GM13976 (cell line): ENCODE measurements at regions not wholly inside any gene's neighbourhood (a gene's known extent, or its start where the extent isn't known, plus 50 kb on each side); places are given as distances from the start of the nearest gene placed in this dataset.

Source experiments
- DNase-seq: peaks from one replicate; pipeline ENCODE4 v3.0.0; 2012; ENCODE audit warnings: low spot score
- in situ Hi-C: fragments of 300-500 bp; cut with MboI; formaldehyde crosslinking; loops from one replicate; pipeline ENCODE4 v1.12.0; 2022; ENCODE audit warnings: low sequenced_read_pairs, mixed read lengths, inconsistent platforms; ENCODE audit not compliant: unreplicated experiment
- TF ChIP-seq, protein P1 (sequence below): IDR thresholded peaks from 2 replicates; pipeline ENCODE4 v1.5.1; 2012; ENCODE audit warnings: borderline replicate concordance, mild to moderate bottlenecking; ENCODE audit not compliant: insufficient read depth; ENCODE audit errors: extremely low read depth, missing control alignments, control extremely low read depth

DNA sequence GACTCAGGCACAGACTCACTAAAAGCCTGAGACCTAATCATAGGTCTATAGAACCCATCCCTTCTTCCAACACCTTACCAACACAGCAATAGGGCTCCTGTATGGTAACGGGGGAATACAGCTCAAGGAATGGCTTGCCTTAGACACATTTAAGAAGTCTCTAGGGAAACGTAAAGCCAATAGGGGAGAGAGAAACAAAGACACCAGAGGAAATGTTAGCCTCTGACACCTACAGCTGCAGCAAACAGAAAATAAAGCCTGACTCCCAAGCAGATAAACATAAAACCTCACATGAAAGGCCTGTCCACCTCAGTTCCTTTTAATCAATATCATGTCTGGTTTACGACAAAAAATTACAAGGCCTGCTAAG, 51.1 kb upstream of the NCOA1 start:
- no peak for DNase-seq
- TF ChIP-seq, protein P1, sequence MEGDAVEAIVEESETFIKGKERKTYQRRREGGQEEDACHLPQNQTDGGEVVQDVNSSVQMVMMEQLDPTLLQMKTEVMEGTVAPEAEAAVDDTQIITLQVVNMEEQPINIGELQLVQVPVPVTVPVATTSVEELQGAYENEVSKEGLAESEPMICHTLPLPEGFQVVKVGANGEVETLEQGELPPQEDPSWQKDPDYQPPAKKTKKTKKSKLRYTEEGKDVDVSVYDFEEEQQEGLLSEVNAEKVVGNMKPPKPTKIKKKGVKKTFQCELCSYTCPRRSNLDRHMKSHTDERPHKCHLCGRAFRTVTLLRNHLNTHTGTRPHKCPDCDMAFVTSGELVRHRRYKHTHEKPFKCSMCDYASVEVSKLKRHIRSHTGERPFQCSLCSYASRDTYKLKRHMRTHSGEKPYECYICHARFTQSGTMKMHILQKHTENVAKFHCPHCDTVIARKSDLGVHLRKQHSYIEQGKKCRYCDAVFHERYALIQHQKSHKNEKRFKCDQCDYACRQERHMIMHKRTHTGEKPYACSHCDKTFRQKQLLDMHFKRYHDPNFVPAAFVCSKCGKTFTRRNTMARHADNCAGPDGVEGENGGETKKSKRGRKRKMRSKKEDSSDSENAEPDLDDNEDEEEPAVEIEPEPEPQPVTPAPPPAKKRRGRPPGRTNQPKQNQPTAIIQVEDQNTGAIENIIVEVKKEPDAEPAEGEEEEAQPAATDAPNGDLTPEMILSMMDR = no peak

DNA sequence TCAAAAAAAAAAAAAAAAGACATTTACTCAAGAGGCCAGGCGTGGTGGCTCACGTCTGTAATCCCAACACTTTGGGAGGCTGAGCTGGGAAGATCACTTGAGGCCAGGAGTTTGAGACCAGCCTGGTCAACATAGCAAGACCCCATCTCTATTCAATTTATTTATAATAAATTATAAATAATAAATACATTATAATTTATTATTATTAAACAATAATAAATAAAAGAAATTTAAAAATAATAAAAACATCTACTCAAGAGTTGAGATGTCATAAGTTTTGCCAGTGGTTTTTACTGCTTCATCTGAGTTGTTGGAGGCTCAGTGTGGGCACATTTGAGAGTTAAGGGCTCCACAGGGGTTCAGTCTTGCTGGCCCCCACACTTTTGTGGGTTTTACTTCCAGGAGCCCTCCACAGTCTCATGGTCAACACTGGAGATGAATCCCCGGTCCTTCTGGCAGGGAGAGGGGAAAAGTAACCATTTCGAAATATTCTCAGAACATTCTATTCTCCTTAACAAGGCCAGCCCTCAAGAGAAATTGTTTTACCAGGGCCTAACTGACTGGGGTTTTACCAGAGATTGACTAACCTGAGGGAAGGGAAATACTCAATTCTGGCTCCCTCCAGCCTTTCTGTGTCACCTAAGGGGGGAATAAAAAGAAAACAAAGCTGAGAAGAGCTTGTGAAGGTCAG, 51.6 kb upstream of the NCOA1 start:
- DNase-seq = no peak
- TF ChIP-seq, protein P1 = no peak
- in situ Hi-C loops = no loop called here

More for the DNA sequence above, 51.1 kb upstream of the NCOA1 start:
- in situ Hi-C loops = no loop called here

DNA sequence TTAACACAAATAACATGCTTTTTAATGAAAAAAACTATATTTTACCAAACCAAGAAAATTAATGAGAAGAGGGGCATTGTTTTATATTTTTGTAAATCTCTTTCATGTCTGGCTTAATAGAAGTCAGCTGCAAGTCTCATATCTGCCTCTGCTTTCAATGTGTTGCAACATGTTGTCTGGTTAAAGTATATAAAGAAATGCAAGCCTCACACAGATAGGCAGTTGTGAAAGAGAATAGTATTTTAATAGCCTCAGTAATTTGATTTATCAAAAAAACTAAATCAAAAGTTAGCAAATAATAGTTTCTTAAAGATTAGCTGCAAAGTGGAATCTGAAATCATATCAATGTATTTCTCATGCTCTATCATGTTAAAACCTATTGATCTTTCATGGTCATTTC, 52.9 kb upstream of the NCOA1 start:
- TF ChIP-seq, protein P1 = no peak

DNA sequence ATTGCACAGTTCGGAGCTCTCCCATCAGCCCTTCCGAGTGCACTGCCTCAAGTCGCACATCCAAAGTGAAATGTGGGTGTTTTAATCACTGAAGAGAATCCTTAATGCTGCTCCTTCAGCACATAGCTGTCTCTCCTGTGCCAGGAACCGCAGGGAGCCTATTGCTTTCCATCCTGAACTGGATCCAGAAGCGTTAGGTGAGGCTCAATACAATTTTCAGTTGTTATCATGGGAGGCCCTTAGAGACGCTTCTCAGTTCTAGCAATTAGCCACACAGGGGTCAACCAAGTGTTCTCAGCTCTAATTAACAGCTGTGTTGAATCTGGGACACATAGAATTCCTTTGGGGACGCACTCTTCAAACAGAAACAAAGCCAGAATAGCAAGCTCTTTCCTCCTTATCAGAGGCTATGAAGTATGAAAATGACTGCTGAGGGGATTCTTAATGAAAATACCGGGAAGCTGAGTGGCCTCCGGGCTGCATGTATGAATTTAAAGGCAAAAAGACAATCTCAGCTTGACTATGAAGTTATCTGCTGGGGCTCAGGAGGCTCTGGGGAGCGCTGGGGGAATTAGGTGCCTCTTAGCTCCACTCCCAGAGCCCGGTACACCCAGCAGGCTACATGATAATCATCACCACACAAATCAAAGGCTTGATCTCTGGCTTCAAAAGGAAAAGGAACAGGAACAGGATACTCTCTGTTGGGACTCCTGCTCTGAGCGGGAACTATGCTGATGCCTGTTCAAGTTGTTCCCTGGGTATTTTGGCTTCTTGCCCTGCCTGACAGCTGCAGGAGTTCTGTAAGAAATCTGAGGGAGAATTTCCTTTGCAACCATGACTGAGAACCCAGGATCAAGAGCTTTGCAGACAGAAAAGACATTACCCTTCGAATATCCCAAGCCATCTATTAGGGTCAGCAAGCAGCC, 55.4 kb upstream of the NCOA1 start:
- in situ Hi-C loops = no loop called here
- TF ChIP-seq, protein P1 = no peak
- no peak for DNase-seq

More for the DNA sequence above, 52.9 kb upstream of the NCOA1 start:
- no peak for DNase-seq
- in situ Hi-C loops = no loop called here

DNA sequence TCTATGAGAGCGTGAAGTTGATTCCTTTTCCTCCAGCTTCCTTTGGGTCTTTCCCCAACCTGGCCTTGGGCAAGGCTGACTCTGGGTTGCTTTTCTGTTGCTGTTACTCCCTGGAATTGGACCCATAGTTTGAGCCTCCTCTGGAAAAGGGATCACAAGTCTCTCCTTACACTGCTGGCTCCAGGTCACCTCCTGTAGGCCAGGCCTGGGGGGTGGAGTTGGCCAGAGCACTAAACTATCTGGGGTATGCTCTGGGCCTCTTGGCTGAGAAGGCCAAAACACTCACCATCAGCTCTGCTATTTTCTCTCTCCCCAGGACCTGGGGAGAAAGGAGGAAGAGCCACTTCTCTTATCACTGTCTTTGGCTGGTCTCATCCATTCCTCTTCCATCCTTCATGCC, 56.5 kb upstream of the NCOA1 start:
- in situ Hi-C loops = no loop called here

DNA sequence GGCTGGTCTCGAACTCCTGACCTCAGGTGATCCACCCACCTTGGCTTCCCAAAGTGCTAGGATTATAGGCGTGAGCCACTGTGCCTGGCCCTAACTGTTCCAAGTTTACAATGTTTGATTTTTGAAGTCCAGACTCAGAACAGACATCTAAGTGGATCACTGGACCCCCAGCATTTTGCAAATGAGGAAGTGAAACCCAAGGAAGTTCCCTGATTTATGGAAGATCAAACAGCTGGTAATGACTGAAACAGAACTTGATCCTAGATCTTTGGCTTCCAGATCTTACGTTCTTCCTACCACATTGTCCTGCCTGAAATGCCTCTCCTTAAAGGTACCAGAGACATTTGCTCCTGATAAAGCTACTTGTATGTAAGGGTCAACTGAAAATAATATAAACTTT, 58.3 kb upstream of the NCOA1 start:
- in situ Hi-C loops = no loop called here
- no peak for DNase-seq
- TF ChIP-seq, protein P1 = no peak

More for the DNA sequence above, 56.5 kb upstream of the NCOA1 start:
- TF ChIP-seq, protein P1 = no peak
- DNase-seq = no peak
